HCT116 (cell line): ENCODE measurements at regions not wholly inside any gene's neighbourhood (a gene's known extent, or its start where the extent isn't known, plus 50 kb on each side); places are given as distances from the start of the nearest gene placed in this dataset.

ENCODE experiments used
- ATAC-seq: fragments of 200-7000 bp; cut with Tn5 transposase; 2 replicates; pipeline ENCODE4 v1.9.1; 2020; ENCODE audit warnings: mild to moderate bottlenecking, moderate library complexity
- BruUV-seq: library from RNA; stranded (reverse); fragments of 400-500 nt; replicated peaks from 2 replicates; lab custom pipeline; 2021; lab: Mats Ljungman, UMichigan
- CTCF ChIA-PET: fragments of 300-600 bp; sonication (Branson Sonifier 250); formaldehyde crosslinking; loops from one replicate; lab custom pipeline; 2021; ENCODE audit warnings: antibody characterized with exemption; lab: Charles Lee
- POLR2A ChIA-PET: fragments of 300-600, 350-600 bp; sonication (Branson Sonifier 250); formaldehyde crosslinking; loops from one replicate; lab custom pipeline; 2021; ENCODE audit warnings: antibody characterized with exemption; lab: Charles Lee
- RAD21 ChIA-PET, 2 experiments: fragments of 300-600 bp; sonication (Branson Sonifier 250); formaldehyde crosslinking; loops; one replicate each; lab custom pipeline; 2023; ENCODE audit warnings: low total read pairs in 2 of 2; ENCODE audit not compliant: uncharacterized antibody in 2 of 2, unreplicated experiment in 2 of 2, low non-redundant PET in 1 of 2; lab: Charles Lee
- DNase-seq: peaks from one replicate; pipeline ENCODE4 v3.0.0-alpha.2; 2010; ENCODE audit warnings: low read depth, low spot score
- H2AFZ ChIP-seq: fragments of 200-600 bp; shearing (Covaris generic), sonication (generic); 2 replicates; pipeline ENCODE4 v1.6.1; 2017; ENCODE audit warnings: low read depth, mixed run types, mixed read lengths, antibody characterized with exemption, low read length; ENCODE audit not compliant: poor library complexity, severe bottlenecking
- H3K27ac ChIP-seq: 2 replicates; pipeline ENCODE4 v1.5.1; 2012; ENCODE audit warnings: low read depth, low read length
- H3K27me3 ChIP-seq: fragments of 200-600 bp; sonication (generic); 2 replicates; pipeline ENCODE4 v1.6.1; 2016; ENCODE audit warnings: mixed run types, low read length, mixed read lengths; ENCODE audit not compliant: insufficient read depth
- H3K36me3 ChIP-seq, 2 experiments: fragments of 200-500 bp in 1 of 2; fragments of 200-600 bp in 1 of 2; sonication (Bioruptor generic) in 1 of 2; sonication (generic) in 1 of 2; 2 replicates each; pipeline versions ENCODE4 v1.5.1 to v1.6.1; 2014 to 2016; ENCODE audit warnings: low read length in 2 of 2, inconsistent platforms in 1 of 2, mixed read lengths in 1 of 2, mixed run types in 1 of 2; ENCODE audit not compliant: insufficient read depth in 2 of 2, control insufficient read depth in 1 of 2
- H3K4me1 ChIP-seq, 2 experiments: fragments of 200-600 bp in 1 of 2; sonication (generic) in 1 of 2; 2 replicates each; pipeline versions ENCODE4 v1.5.1 to v1.6.1; 2012 to 2017; ENCODE audit warnings: low read length in 2 of 2, inconsistent platforms in 1 of 2, mild to moderate bottlenecking in 1 of 2, mixed read lengths in 1 of 2, mixed run types in 1 of 2, moderate library complexity in 1 of 2; ENCODE audit not compliant: insufficient read depth in 2 of 2, control insufficient read depth in 1 of 2
- H3K4me2 ChIP-seq: fragments of 200-600 bp; sonication (generic); 2 replicates; pipeline ENCODE4 v1.6.1; 2017; ENCODE audit warnings: mixed run types, low read length, mixed read lengths
- H3K4me3 ChIP-seq, 2 experiments: fragments of 200-600 bp in 1 of 2; sonication (generic) in 1 of 2; replicated peaks in 1 of 2; 2 replicates each; pipeline ENCODE4 v1.5.1; 2011 to 2016; ENCODE audit warnings: low read length in 2 of 2, control low read depth in 1 of 2, low read depth in 1 of 2, mild to moderate bottlenecking in 1 of 2, mixed read lengths in 1 of 2, mixed run types in 1 of 2
- H3K79me2 ChIP-seq: fragments of 200-600 bp; sonication (generic); 2 replicates; pipeline ENCODE4 v1.6.1; 2017; ENCODE audit warnings: mild to moderate bottlenecking, mixed run types, low read length, moderate library complexity, mixed read lengths; ENCODE audit not compliant: insufficient read depth
- H3K9ac ChIP-seq: fragments of 200-600 bp; sonication (generic); 2 replicates; pipeline ENCODE4 v1.6.1; 2016; ENCODE audit warnings: low read length, mixed read lengths
- H3K9me2 ChIP-seq: fragments of 200-600 bp; sonication (generic), shearing (Covaris generic); 2 replicates; pipeline ENCODE4 v1.6.1; 2017; ENCODE audit warnings: mixed run types, mild to moderate bottlenecking, moderate library complexity; ENCODE audit not compliant: insufficient read depth
- H3K9me3 ChIP-seq, 2 experiments: fragments of 200-500 bp in 1 of 2; fragments of 200-600 bp in 1 of 2; sonication (Bioruptor generic) in 1 of 2; sonication (generic) in 1 of 2; 2 replicates each; pipeline ENCODE4 v1.6.1; 2014 to 2017; ENCODE audit warnings: low read length in 2 of 2, mixed read lengths in 2 of 2, inconsistent platforms in 1 of 2, low read depth in 1 of 2, mild to moderate bottlenecking in 1 of 2, mixed run types in 1 of 2, moderate library complexity in 1 of 2; ENCODE audit not compliant: control insufficient read depth in 1 of 2, insufficient read depth in 1 of 2
- H4K20me1 ChIP-seq: fragments of 200-600 bp; sonication (generic), shearing (Covaris generic); 2 replicates; pipeline ENCODE4 v1.6.1; 2017; ENCODE audit warnings: mixed run types, mild to moderate bottlenecking, moderate library complexity; ENCODE audit not compliant: insufficient read depth
- CBX3 ChIP-seq: IDR thresholded peaks from 2 replicates; pipeline ENCODE4 v1.6.1; 2012; ENCODE audit warnings: low read depth
- CEBPB ChIP-seq: IDR thresholded peaks from 2 replicates; pipeline ENCODE4 v1.6.1; 2012; ENCODE audit warnings: low read depth
- EGR1 ChIP-seq: IDR thresholded peaks from 2 replicates; pipeline ENCODE4 v1.6.1; 2012; ENCODE audit warnings: low read depth
- EZH2phosphoT487 ChIP-seq: fragments of 200-600 bp; IDR thresholded peaks from 2 replicates; pipeline ENCODE4 v1.6.1; 2018; ENCODE audit warnings: antibody characterized with exemption, borderline replicate concordance
- FOSL1 ChIP-seq: IDR thresholded peaks from 2 replicates; pipeline ENCODE4 v1.6.1; 2012; ENCODE audit warnings: low read depth
- JUND ChIP-seq: IDR thresholded peaks from 2 replicates; pipeline ENCODE4 v1.6.1; 2012
- MAX ChIP-seq: IDR thresholded peaks from 2 replicates; pipeline ENCODE4 v1.6.1; 2012
- RAD21 ChIP-seq: IDR thresholded peaks from 2 replicates; pipeline ENCODE4 v1.6.1; 2012; ENCODE audit warnings: low read depth, mild to moderate bottlenecking
- SIN3A ChIP-seq: IDR thresholded peaks from 2 replicates; pipeline ENCODE4 v1.6.1; 2012; ENCODE audit warnings: low read depth
- SRF ChIP-seq: IDR thresholded peaks from 2 replicates; pipeline ENCODE4 v1.6.1; 2012; ENCODE audit warnings: low read depth
- TCF7L2 ChIP-seq: IDR thresholded peaks from 2 replicates; pipeline ENCODE4 v1.7.0; 2011; ENCODE audit warnings: borderline replicate concordance, inconsistent platforms; ENCODE audit not compliant: insufficient read depth, insufficient read length; ENCODE audit errors: extremely low read depth
- YY1 ChIP-seq: IDR thresholded peaks from 2 replicates; pipeline ENCODE4 v1.6.1; 2011; ENCODE audit warnings: low read length, low read depth, moderate library complexity, mild to moderate bottlenecking; ENCODE audit not compliant: insufficient replicate concordance; ENCODE audit errors: extremely low read depth
- ZNF274 ChIP-seq: fragments of 200-500 bp; sonication (Bioruptor generic); IDR thresholded peaks from 2 replicates; pipeline ENCODE4 v1.6.1; 2014; ENCODE audit warnings: mild to moderate bottlenecking, low read depth, low read length, inconsistent platforms
- intact Hi-C: fragments of 100-400 bp; cut with micrococcal nuclease; formaldehyde crosslinking; loops from 2 replicates; pipeline ENCODE4 v1.10.0; 2022
- TF ChIP-seq, protein P1 (sequence below), 3 experiments: fragments of 200-600 bp in 1 of 3; sonication (generic) in 1 of 3; IDR thresholded peaks in 2 of 3; conservative IDR thresholded peaks in 1 of 3; 2 replicates each; pipeline ENCODE4 v1.5.1; 2012 to 2017; ENCODE audit warnings: low read depth in 2 of 3, low read length in 2 of 3, antibody characterized with exemption in 1 of 3, borderline replicate concordance in 1 of 3, control low read depth in 1 of 3, mild to moderate bottlenecking in 1 of 3, mixed read lengths in 1 of 3, mixed run types in 1 of 3, moderate library complexity in 1 of 3; ENCODE audit not compliant: insufficient read depth in 1 of 3
- TF ChIP-seq, protein P2 (sequence below): IDR thresholded peaks from 2 replicates; pipeline ENCODE4 v1.6.1; 2011; ENCODE audit warnings: mild to moderate bottlenecking, low read length, moderate library complexity; ENCODE audit not compliant: insufficient replicate concordance; ENCODE audit errors: extremely low read depth

GRCh38 chr14:86464341-86464740 lies 934.4 kb downstream of the FLRT2 start:
- TF ChIP-seq JUND (no peak), EGR1 (no peak), CEBPB (no peak), EZH2phosphoT487 (no peak), YY1 (no peak), TCF7L2 (no peak), FOSL1 (no peak), CBX3 (no peak), SRF (no peak), RAD21 (no peak), SIN3A (no peak), MAX (no peak), ZNF274 (no peak)
- TF ChIP-seq, protein P1, sequence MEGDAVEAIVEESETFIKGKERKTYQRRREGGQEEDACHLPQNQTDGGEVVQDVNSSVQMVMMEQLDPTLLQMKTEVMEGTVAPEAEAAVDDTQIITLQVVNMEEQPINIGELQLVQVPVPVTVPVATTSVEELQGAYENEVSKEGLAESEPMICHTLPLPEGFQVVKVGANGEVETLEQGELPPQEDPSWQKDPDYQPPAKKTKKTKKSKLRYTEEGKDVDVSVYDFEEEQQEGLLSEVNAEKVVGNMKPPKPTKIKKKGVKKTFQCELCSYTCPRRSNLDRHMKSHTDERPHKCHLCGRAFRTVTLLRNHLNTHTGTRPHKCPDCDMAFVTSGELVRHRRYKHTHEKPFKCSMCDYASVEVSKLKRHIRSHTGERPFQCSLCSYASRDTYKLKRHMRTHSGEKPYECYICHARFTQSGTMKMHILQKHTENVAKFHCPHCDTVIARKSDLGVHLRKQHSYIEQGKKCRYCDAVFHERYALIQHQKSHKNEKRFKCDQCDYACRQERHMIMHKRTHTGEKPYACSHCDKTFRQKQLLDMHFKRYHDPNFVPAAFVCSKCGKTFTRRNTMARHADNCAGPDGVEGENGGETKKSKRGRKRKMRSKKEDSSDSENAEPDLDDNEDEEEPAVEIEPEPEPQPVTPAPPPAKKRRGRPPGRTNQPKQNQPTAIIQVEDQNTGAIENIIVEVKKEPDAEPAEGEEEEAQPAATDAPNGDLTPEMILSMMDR (IDR thresholded peaks at IDR 0.05 in 2 of 3, conservative IDR thresholded peaks at IDR 0.05 in 1 of 3; ENCODE audit: borderline replicate concordance in 1 of 3, insufficient read depth in 1 of 3, low read depth in 2 of 3, low read length in 2 of 3) = no peak
- TF ChIP-seq, protein P2, sequence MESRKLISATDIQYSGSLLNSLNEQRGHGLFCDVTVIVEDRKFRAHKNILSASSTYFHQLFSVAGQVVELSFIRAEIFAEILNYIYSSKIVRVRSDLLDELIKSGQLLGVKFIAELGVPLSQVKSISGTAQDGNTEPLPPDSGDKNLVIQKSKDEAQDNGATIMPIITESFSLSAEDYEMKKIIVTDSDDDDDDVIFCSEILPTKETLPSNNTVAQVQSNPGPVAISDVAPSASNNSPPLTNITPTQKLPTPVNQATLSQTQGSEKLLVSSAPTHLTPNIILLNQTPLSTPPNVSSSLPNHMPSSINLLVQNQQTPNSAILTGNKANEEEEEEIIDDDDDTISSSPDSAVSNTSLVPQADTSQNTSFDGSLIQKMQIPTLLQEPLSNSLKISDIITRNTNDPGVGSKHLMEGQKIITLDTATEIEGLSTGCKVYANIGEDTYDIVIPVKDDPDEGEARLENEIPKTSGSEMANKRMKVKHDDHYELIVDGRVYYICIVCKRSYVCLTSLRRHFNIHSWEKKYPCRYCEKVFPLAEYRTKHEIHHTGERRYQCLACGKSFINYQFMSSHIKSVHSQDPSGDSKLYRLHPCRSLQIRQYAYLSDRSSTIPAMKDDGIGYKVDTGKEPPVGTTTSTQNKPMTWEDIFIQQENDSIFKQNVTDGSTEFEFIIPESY = no peak
- Histone ChIP-seq H3K4me2 (no peak overlapping the region), H3K36me3 (no peaks in the 10 kb centered on the region), H3K9me3 (peaks cover 14 to 17% of the 10 kb centered on the region in 2 experiments; a peak in 2 of 4 replicates), H3K4me1 (no peaks in the 10 kb centered on the region), H3K27ac (no peak overlapping the region), H2AFZ (no peak overlapping the region), H3K9ac (no peak overlapping the region), H3K4me3 (no peak overlapping the region), H3K27me3 (no peaks in the 10 kb centered on the region), H3K9me2 (no peaks in the 10 kb centered on the region), H4K20me1 (no peaks in the 10 kb centered on the region), H3K79me2 (no peaks in the 10 kb centered on the region)
- DNase-seq (no peak), ATAC-seq (no peak)
- intact Hi-C loops = no loop called here
- ChIA-PET POLR2A (no interaction called here), RAD21 (no interaction called here), CTCF (no interaction called here)
- no TSS peak for BruUV-seq
